GM13976 (cell line): ENCODE measurements at regions not wholly inside any gene's neighbourhood (a gene's known extent, or its start where the extent isn't known, plus 50 kb on each side); places are given as distances from the start of the nearest gene placed in this dataset.

Experiments used
- DNase-seq: peaks from one replicate; pipeline ENCODE4 v3.0.0; 2012; ENCODE audit warnings: low spot score
- in situ Hi-C: fragments of 300-500 bp; cut with MboI; formaldehyde crosslinking; loops from one replicate; pipeline ENCODE4 v1.12.0; 2022; ENCODE audit warnings: low sequenced_read_pairs, mixed read lengths, inconsistent platforms; ENCODE audit not compliant: unreplicated experiment
- TF ChIP-seq, protein P1 (sequence below): IDR thresholded peaks from 2 replicates; pipeline ENCODE4 v1.5.1; 2012; ENCODE audit warnings: borderline replicate concordance, mild to moderate bottlenecking; ENCODE audit not compliant: insufficient read depth; ENCODE audit errors: extremely low read depth, missing control alignments, control extremely low read depth

DNA sequence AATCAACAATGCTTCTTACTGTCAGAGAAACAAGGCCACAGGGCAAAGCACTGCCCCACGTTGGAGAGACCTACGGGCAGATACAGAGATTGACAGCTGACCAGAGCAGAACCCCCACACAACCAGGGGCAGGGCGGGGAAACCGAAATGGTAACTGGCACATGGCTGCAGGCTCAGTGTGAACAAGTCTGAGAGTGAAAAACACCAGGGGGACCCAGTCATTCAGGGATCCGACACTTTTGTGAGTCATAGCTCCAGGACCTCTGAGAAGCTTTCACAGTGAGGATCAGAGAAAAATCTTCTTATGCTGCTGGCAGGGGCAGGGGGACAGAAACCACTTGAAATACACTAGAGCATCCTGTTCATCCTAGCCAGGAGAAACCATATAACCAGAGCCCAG, 254.2 kb downstream of the C6orf118 start:
- in situ Hi-C loops = no loop called here
- TF ChIP-seq, protein P1, sequence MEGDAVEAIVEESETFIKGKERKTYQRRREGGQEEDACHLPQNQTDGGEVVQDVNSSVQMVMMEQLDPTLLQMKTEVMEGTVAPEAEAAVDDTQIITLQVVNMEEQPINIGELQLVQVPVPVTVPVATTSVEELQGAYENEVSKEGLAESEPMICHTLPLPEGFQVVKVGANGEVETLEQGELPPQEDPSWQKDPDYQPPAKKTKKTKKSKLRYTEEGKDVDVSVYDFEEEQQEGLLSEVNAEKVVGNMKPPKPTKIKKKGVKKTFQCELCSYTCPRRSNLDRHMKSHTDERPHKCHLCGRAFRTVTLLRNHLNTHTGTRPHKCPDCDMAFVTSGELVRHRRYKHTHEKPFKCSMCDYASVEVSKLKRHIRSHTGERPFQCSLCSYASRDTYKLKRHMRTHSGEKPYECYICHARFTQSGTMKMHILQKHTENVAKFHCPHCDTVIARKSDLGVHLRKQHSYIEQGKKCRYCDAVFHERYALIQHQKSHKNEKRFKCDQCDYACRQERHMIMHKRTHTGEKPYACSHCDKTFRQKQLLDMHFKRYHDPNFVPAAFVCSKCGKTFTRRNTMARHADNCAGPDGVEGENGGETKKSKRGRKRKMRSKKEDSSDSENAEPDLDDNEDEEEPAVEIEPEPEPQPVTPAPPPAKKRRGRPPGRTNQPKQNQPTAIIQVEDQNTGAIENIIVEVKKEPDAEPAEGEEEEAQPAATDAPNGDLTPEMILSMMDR = no peak
- DNase-seq = no peak

DNA sequence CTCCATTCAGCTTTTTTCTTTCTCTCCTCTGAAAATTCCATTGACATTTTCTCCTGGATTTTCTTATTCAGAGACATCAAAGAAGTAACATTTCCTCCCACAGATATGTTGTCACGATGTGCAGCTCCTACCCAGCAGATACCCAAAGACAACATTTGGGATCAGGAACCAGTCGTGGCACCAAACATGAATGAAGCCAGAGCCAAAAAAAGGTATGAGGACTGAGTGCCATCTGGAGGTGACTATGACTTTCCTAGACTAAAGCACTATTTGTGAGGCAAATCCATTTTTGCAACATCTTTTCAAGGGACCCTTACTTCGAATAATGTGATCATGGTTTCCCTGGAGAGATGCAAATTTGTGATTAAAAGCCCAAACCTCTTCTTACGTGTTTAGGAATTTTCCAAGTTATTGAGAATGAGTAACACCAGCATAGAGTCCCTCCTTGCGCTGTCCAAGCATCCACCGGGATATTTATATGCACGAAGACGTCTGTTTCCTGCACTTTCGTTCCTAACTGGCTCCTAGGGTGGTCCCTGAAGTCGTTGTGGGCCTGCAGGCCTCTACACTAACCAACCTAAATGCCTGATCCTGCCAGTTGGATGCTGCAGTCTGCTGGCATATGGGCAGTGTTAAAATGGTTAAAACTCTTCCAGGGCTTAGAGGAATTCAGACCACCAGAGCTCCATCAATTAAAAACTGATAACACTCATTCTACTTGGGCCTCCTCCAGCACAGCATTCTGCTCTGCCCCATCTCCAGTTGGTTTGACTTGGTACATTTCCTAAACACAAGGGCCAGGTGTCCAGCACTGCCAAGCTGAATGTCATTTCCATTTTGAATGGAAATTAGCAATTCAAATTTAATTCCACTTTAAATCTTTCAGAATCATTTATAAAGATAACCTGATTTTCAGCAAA, 256.6 kb downstream of the C6orf118 start:
- in situ Hi-C loops = no loop called here
- DNase-seq = no peak
- TF ChIP-seq, protein P1 = no peak

DNA sequence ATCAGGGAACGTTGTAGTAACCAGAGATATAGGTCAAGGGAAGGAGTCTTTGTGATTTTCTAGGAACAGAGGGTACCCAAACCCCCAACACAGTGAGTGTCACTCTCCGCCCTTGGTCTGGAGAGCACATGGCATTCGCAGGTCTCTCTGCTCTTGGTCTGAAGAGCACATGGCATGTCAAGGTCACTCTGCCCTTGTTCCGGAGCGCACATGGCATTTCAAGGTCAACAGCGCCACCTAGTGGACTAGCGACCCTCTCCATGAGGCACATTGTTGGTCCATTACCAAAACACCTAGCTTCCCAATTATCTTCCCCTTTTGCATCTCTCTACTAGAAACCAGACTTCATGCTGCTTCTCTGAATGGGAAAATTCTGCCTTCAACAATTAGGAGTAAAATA, 260.0 kb downstream of the C6orf118 start:
- in situ Hi-C loops = no loop called here
- TF ChIP-seq, protein P1 = peak; percentile 48
- DNase-seq = no peak

DNA sequence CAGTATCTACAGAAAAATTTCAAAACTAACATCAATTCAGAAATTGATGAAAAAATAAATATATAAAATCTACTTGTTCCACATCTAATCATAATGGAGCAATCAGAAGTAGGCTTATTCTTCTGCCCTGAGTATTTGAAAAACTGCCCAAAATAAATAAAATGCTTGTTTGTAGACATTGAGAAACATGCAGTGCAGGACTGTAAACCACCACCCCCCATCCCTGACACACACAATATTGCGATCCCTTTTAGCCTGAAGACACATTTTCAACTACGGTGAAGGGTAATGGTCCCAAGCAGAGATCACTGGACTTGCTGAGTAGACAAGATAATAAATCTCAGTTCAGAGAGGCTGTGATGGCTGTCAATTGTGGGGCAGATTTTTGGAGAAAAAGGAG, 261.5 kb downstream of the C6orf118 start:
- TF ChIP-seq, protein P1 = no peak
- no peak for DNase-seq
- in situ Hi-C loops = no loop called here

DNA sequence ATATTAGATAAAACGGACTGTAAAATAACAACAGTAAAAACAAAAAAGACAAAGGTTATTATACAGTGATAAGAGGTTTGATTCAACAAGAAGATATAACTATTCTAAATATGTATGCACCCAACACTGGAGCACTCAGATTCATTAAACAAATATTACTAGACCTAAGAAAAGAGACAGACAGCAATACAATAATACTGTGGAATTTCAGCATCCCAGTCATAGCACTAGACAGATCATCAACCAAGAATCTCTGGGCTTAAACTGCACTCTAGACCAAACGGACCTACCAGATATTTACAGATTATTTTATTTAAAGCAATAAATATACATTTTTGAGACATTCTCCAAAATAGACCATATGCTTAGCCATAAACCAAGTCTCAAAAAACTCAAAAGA, 263.8 kb downstream of the C6orf118 start:
- no peak for DNase-seq
- in situ Hi-C loops = no loop called here
- TF ChIP-seq, protein P1 = no peak

DNA sequence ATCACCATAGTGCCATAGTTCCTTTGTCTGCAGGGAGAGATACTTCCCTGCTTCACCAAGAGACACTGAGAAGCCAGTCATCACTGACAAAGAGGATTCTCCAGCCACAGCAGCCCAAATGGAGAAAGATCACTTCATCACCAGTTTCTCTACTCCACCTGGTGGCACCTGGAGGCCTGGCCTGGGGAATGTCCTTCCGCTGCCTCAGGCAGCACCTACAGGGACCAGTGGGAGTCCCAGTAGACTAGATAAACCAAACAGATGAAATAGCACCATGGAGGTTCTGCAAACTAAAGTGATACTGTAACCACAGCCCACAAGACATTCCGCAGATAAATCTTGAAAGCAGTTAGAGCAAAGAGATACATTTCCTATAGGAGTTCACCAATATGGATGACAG, 266.5 kb downstream of the C6orf118 start:
- TF ChIP-seq, protein P1 = no peak
- DNase-seq = no peak

More for the DNA sequence above, 266.5 kb downstream of the C6orf118 start:
- in situ Hi-C loops = no loop called here
